H1 (cell line): ENCODE measurements at regions not wholly inside any gene's neighbourhood (a gene's known extent, or its start where the extent isn't known, plus 50 kb on each side); places are given as distances from the start of the nearest gene placed in this dataset.
A peak's percentile ranks its signal among the peaks of the same experiment; 100 is the strongest.

Source experiments
- CTCF ChIA-PET: fragments of 300-600 bp; sonication (Branson Sonifier 250); formaldehyde crosslinking; loops from one replicate; lab custom pipeline; 2021; ENCODE audit not compliant: partially characterized antibody; lab: Charles Lee
- POLR2A ChIA-PET: fragments of 300-600 bp; sonication (Branson Sonifier 250); formaldehyde crosslinking; loops from one replicate; lab custom pipeline; 2021; ENCODE audit warnings: inconsistent platforms; ENCODE audit not compliant: partially characterized antibody; lab: Charles Lee
- DNase-seq, 2 experiments: peaks; one replicate each; pipeline versions ENCODE4 v3.0.0 to v3.0.0-alpha.2; 2010 to 2022; ENCODE audit warnings: low spot score in 2 of 2, low read depth in 1 of 2, mixed read lengths in 1 of 2
- FAIRE-seq: peaks from 2 replicates; lab custom pipeline; 2011; peaks lifted over from hg19 to GRCh38; lab: Jason Lieb, UNC
- H2AFZ ChIP-seq: 2 replicates; pipeline ENCODE4 v1.8.1; 2012; ENCODE audit warnings: low read length, inconsistent platforms
- H2AK5ac ChIP-seq: 2 replicates; pipeline ENCODE4 v1.6.1; 2013; ENCODE audit warnings: low read depth, low read length
- H2BK120ac ChIP-seq: replicated peaks from 2 replicates; pipeline ENCODE3; 2013; ENCODE audit warnings: low read depth, low read length, inconsistent platforms
- H2BK12ac ChIP-seq: 2 replicates; pipeline ENCODE4 v1.6.1; 2013; ENCODE audit warnings: low read depth, low read length
- H2BK15ac ChIP-seq: 2 replicates; pipeline ENCODE4 v1.6.1; 2013; ENCODE audit warnings: low read length
- H2BK20ac ChIP-seq: 2 replicates; pipeline ENCODE4 v1.6.1; 2013; ENCODE audit warnings: low read length
- H2BK5ac ChIP-seq: 2 replicates; pipeline ENCODE4 v1.6.1; 2013; ENCODE audit warnings: low read depth, low read length
- H3K14ac ChIP-seq: 2 replicates; pipeline ENCODE4 v1.6.1; 2013; ENCODE audit warnings: inconsistent platforms; ENCODE audit not compliant: insufficient read length
- H3K18ac ChIP-seq: 2 replicates; pipeline ENCODE4 v1.6.1; 2013; ENCODE audit warnings: low read length; ENCODE audit errors: extremely low read depth
- H3K23ac ChIP-seq: 2 replicates; pipeline ENCODE4 v1.6.1; 2013; ENCODE audit warnings: inconsistent platforms; ENCODE audit not compliant: insufficient read length
- H3K23me2 ChIP-seq: 2 replicates; pipeline ENCODE4 v1.6.1; 2013; ENCODE audit warnings: low read depth, low read length
- H3K27ac ChIP-seq: 2 replicates; pipeline ENCODE4 v1.6.1; 2011; ENCODE audit warnings: low read depth, low read length, inconsistent platforms
- H3K27me3 ChIP-seq, 4 experiments: replicated peaks in 1 of 4; 1 replicate in 1 of 4; 2 replicates in 3 of 4; pipeline versions ENCODE4 v1.6.1 to v1.8.1; 2011 to 2013; ENCODE audit warnings: low read length in 3 of 4, mild to moderate bottlenecking in 3 of 4, inconsistent platforms in 2 of 4, mixed read lengths in 2 of 4, moderate library complexity in 1 of 4; ENCODE audit not compliant: control insufficient read depth in 3 of 4, insufficient read depth in 3 of 4; ENCODE audit errors: extremely low read depth in 1 of 4
- H3K36me3 ChIP-seq, 4 experiments: 2 replicates each; pipeline versions ENCODE4 v1.6.1 to v1.8.1; 2011 to 2013; ENCODE audit warnings: mild to moderate bottlenecking in 4 of 4, low read length in 3 of 4, moderate library complexity in 2 of 4, control low read depth in 1 of 4, inconsistent platforms in 1 of 4; ENCODE audit not compliant: insufficient read depth in 4 of 4, control insufficient read depth in 2 of 4
- H3K4ac ChIP-seq: replicated peaks from 2 replicates; pipeline ENCODE3; 2013; ENCODE audit warnings: low read length, low read depth, mixed read lengths, inconsistent platforms; ENCODE audit not compliant: insufficient read length
- H3K4me1 ChIP-seq, 4 experiments: replicated peaks in 1 of 4; 1 replicate in 1 of 4; 2 replicates in 3 of 4; pipeline versions ENCODE4 v1.6.1 to v1.8.1; 2011 to 2013; ENCODE audit warnings: low read length in 3 of 4, inconsistent platforms in 2 of 4, mixed read lengths in 1 of 4; ENCODE audit not compliant: insufficient read depth in 4 of 4, control insufficient read depth in 3 of 4
- H3K4me2 ChIP-seq, 2 experiments: 2 replicates each; pipeline versions ENCODE4 v1.6.1 to v1.8.1; 2011 to 2013; ENCODE audit warnings: low read depth in 2 of 2, low read length in 2 of 2, control low read depth in 1 of 2, inconsistent platforms in 1 of 2, mild to moderate bottlenecking in 1 of 2; ENCODE audit not compliant: insufficient read depth in 1 of 2
- H3K4me3 ChIP-seq, 4 experiments: fragments of 200-600, 300-600 bp in 1 of 4; sonication (generic), shearing (Covaris generic), sonication (Bioruptor Twin) in 1 of 4; 2 replicates each; pipeline versions ENCODE4 v1.5.1 to v1.8.1; 2011 to 2016; ENCODE audit warnings: low read length in 4 of 4, low read depth in 3 of 4, control low read depth in 2 of 4, inconsistent platforms in 2 of 4, mild to moderate bottlenecking in 2 of 4, mixed read lengths in 1 of 4, moderate library complexity in 1 of 4; ENCODE audit not compliant: insufficient read depth in 2 of 4; ENCODE audit errors: extremely low read depth in 1 of 4
- H3K56ac ChIP-seq: replicated peaks from 2 replicates; pipeline ENCODE3; 2013; ENCODE audit warnings: low read depth, mild to moderate bottlenecking, mixed read lengths, low read length, inconsistent platforms; ENCODE audit not compliant: insufficient read length
- H3K79me1 ChIP-seq: 2 replicates; pipeline ENCODE4 v1.6.1; 2013; ENCODE audit warnings: low read depth, low read length, control low read depth
- H3K79me2 ChIP-seq, 2 experiments: 2 replicates each; pipeline versions ENCODE4 v1.6.1 to v1.8.1; 2012 to 2013; ENCODE audit warnings: low read length in 2 of 2, mild to moderate bottlenecking in 2 of 2, inconsistent platforms in 1 of 2; ENCODE audit not compliant: insufficient read depth in 2 of 2, control insufficient read depth in 1 of 2
- H3K9ac ChIP-seq, 4 experiments: replicated peaks in 1 of 4; 1 replicate in 1 of 4; 2 replicates in 3 of 4; pipeline versions ENCODE4 v1.6.1 to v1.8.1; 2011 to 2013; ENCODE audit warnings: low read depth in 3 of 4, low read length in 3 of 4, control low read depth in 2 of 4, mild to moderate bottlenecking in 2 of 4, moderate library complexity in 2 of 4, inconsistent platforms in 1 of 4; ENCODE audit errors: extremely low read depth in 1 of 4
- H3K9me3 ChIP-seq, 2 experiments: 2 replicates each; pipeline versions ENCODE4 v1.6.1 to v1.8.1; 2012 to 2013; ENCODE audit warnings: mild to moderate bottlenecking in 2 of 2, moderate library complexity in 2 of 2, control low read depth in 1 of 2, inconsistent platforms in 1 of 2, low read depth in 1 of 2, low read length in 1 of 2, mixed read lengths in 1 of 2; ENCODE audit not compliant: insufficient read depth in 2 of 2
- H4K20me1 ChIP-seq, 2 experiments: replicated peaks in 1 of 2; 2 replicates each; pipeline versions ENCODE3 to v1.8.1; 2011 to 2013; ENCODE audit warnings: inconsistent platforms in 2 of 2, low read length in 2 of 2, mild to moderate bottlenecking in 1 of 2; ENCODE audit not compliant: insufficient read depth in 2 of 2, control insufficient read depth in 1 of 2
- H4K5ac ChIP-seq: 2 replicates; pipeline ENCODE4 v1.6.1; 2013; ENCODE audit warnings: low read length, low read depth, mixed read lengths, inconsistent platforms; ENCODE audit not compliant: insufficient read length
- H4K8ac ChIP-seq: 2 replicates; pipeline ENCODE4 v1.8.0; 2013; ENCODE audit warnings: mild to moderate bottlenecking, moderate library complexity, low read length, inconsistent platforms; ENCODE audit not compliant: insufficient read depth; ENCODE audit errors: extremely low read depth
- H4K91ac ChIP-seq: replicated peaks from 2 replicates; pipeline ENCODE3; 2013; ENCODE audit warnings: low read length, mixed read lengths, inconsistent platforms; ENCODE audit not compliant: insufficient read length
- CTCF ChIP-seq, 3 experiments: IDR thresholded peaks; 1 replicate in 2 of 3; 2 replicates in 1 of 3; pipeline versions ENCODE4 v1.5.1 to v1.6.1; 2011; ENCODE audit warnings: low read length in 3 of 3, mild to moderate bottlenecking in 3 of 3, inconsistent platforms in 2 of 3, low read depth in 1 of 3, moderate library complexity in 1 of 3; ENCODE audit not compliant: insufficient read depth in 1 of 3; ENCODE audit errors: control extremely low read depth in 1 of 3
- YY1 ChIP-seq: IDR thresholded peaks from 2 replicates; pipeline ENCODE4 v1.6.1; 2011; ENCODE audit warnings: low read depth, mild to moderate bottlenecking, low read length
- WGBS, 2 experiments: shearing (Covaris generic) in 1 of 2; methylation state at CpG; one replicate each; pipeline versions ENCODE4 v1.1.6 to v1.1.7; 2013 to 2015; ENCODE audit warnings: low lambda C conversion rate in 2 of 2, mixed read lengths in 2 of 2, inconsistent platforms in 1 of 2, low coverage in 1 of 2, missing lambda C conversion rate in 1 of 2; ENCODE audit not compliant: insufficient replicate concordance in 2 of 2, insufficient coverage in 1 of 2, insufficient read length in 1 of 2; ENCODE audit errors: extremely low coverage in 1 of 2, missing lambda C conversion rate in 1 of 2; 5-methylcytosine and 5-hydroxymethylcytosine counted together

- POLR2A ChIA-PET = interaction anchor here (1.6 kb wide), 1 partner anchor 25 kb away, joined by 3 read pairs; no protein-coding TSS in a partner anchor
- Histone ChIP-seq H2BK120ac (no peak overlapping the region), H3K4ac (no peak overlapping the region), H2AK5ac (0 out of 2 replicates have a peak overlapping the region, but pooled peaks have one; percentile 82), H3K9ac (no peak overlapping the region), H3K79me2 (no peaks in the 10 kb centered on the region), H4K20me1 (no peaks in the 10 kb centered on the region), H3K36me3 (no peaks in the 10 kb centered on the region), H3K56ac (no peak overlapping the region), H3K23me2 (no peaks in the 10 kb centered on the region), H3K4me1 (peaks cover 5 to 34% (median 15%) of the 10 kb centered on the region in 4 experiments), H3K79me1 (no peaks in the 10 kb centered on the region), H3K14ac (no peak overlapping the region), H3K18ac (peak overlapping the region; percentile 62), H4K91ac (peak overlapping the region; percentile 86), H4K5ac (no peak overlapping the region), H3K9me3 (no peaks in the 10 kb centered on the region), H2BK5ac (peak overlapping the region; percentile 52; the same call in 1 of the 2 replicates), H3K27ac (no peak overlapping the region), H2BK12ac (peak overlapping the region; percentile 84; the same call in 1 of the 2 replicates), H2BK20ac (peak overlapping the region; percentile 61), H2AFZ (no peak overlapping the region), H4K8ac (no peak overlapping the region), H2BK15ac (peak overlapping the region; percentile 72; the same call in 1 of the 2 replicates), H3K27me3 (peaks cover 0 to 15% (median 4%) of the 10 kb centered on the region in 4 experiments; a peak in 4 of 7 replicates), H3K4me3 (no peak overlapping the region), H3K4me2 (no peak overlapping the region), H3K23ac (no peak overlapping the region)
- TF ChIP-seq CTCF (IDR thresholded peaks at IDR 0.05; ENCODE audit: control extremely low read depth in 1 of 3, insufficient read depth in 1 of 3, low read depth in 1 of 3, low read length in 3 of 3) (no peak), YY1 (no peak)
- CTCF ChIA-PET = interaction anchor here (1.1 to 3.0 kb wide), 9 partner anchors 8 to 410 kb away, joined by 3 to 24 read pairs (median 4); no protein-coding TSS in a partner anchor
- WGBS, 2 experiments = 91% methylated on average over 26 of the region's 28 CpGs; no CpG with 5 or more reads in 1 of the 2 experiments
- FAIRE-seq (no peak), DNase-seq (peak in 1 of 2 experiments; percentile 42)
Observed at GRCh38 chr14:101225157-101226152, 321.9 kb upstream of the RTL1 start.
